GM12865 (cell line): ENCODE measurements at regions not wholly inside any gene's neighbourhood (a gene's known extent, or its start where the extent isn't known, plus 50 kb on each side); places are given as distances from the start of the nearest gene placed in this dataset.

Source experiments
- DNase-seq: peaks from one replicate; pipeline ENCODE4 v3.0.0; 2010; ENCODE audit warnings: low read depth
- H3K4me3 ChIP-seq: 2 replicates; pipeline ENCODE4 v1.5.1; 2011; ENCODE audit warnings: mild to moderate bottlenecking, low read depth, low read length, control low read depth
- CTCF ChIP-seq: IDR thresholded peaks from 2 replicates; pipeline ENCODE4 v1.5.1; 2011; ENCODE audit warnings: low read length, control low read depth, low read depth, inconsistent platforms; ENCODE audit not compliant: insufficient read depth; ENCODE audit errors: missing control alignments

GRCh38 chr2:236818281-236819045 lies 248.8 kb downstream of the ACKR3 start:
- TF ChIP-seq CTCF, result no peak
- H3K4me3 ChIP-seq, result no peak overlapping the region
- DNase-seq, result no peak

- H3K4me3 ChIP-seq, result no peak overlapping the region
- TF ChIP-seq CTCF, result no peak
- DNase-seq, result no peak
These were observed 249.8 kb downstream of the ACKR3 start for GRCh38 chr2:236819275-236820002.

- no peak for TF ChIP-seq CTCF
- DNase-seq, result no peak
- H3K4me3 ChIP-seq, result no peak overlapping the region
These were observed 251.2 kb downstream of the ACKR3 start for GRCh38 chr2:236820763-236821344.

GRCh38 chr2:236823041-236823629 lies 253.5 kb downstream of the ACKR3 start:
- DNase-seq, result no peak
- TF ChIP-seq CTCF, result no peak
- no peak overlapping the region for H3K4me3 ChIP-seq

- no peak for TF ChIP-seq CTCF
- DNase-seq, result no peak
- H3K4me3 ChIP-seq, result no peak overlapping the region
These were observed 254.3 kb downstream of the ACKR3 start for GRCh38 chr2:236823963-236824362.

GRCh38 chr2:236824836-236825235 lies 255.2 kb downstream of the ACKR3 start:
- DNase-seq, result no peak
- H3K4me3 ChIP-seq, result no peak overlapping the region
- no peak for TF ChIP-seq CTCF
